ENCODE measurements at regions not wholly inside any gene's neighbourhood (a gene's known extent, or its start where the extent isn't known, plus 50 kb on each side); places are given as distances from the start of the nearest gene placed in this dataset.

GRCh38 chr22:44618400-44618799 is 83.6 kb upstream of the PRR5 start:
- TF ChIP-seq CTCF (IDR thresholded peaks at IDR 0.05 in 2 of 3, conservative IDR thresholded peaks at IDR 0.05 in 1 of 3; ENCODE audit: borderline replicate concordance in 1 of 3, insufficient read depth in 1 of 3, low read depth in 2 of 3, low read length in 2 of 3) (no peak), TCF7L2 (IDR thresholded peaks at IDR 0.05; ENCODE audit: borderline replicate concordance, extremely low read depth, insufficient read depth, insufficient read length) (no peak), POLR2A (IDR thresholded peaks at IDR 0.05; ENCODE audit: borderline replicate concordance, extremely low read depth, insufficient read depth, insufficient read length) (no peak), SRF (IDR thresholded peaks at IDR 0.05; ENCODE audit: low read depth) (no peak), CEBPB (IDR thresholded peaks at IDR 0.05; ENCODE audit: low read depth) (no peak), SP1 (IDR thresholded peaks at IDR 0.05; ENCODE audit: low read depth) (no peak)
- TF ChIP-seq, protein P1, sequence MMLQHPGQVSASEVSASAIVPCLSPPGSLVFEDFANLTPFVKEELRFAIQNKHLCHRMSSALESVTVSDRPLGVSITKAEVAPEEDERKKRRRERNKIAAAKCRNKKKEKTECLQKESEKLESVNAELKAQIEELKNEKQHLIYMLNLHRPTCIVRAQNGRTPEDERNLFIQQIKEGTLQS (IDR thresholded peaks at IDR 0.05), result no peak
